ENCODE measurements at regions not wholly inside any gene's neighbourhood (a gene's known extent, or its start where the extent isn't known, plus 50 kb on each side); places are given as distances from the start of the nearest gene placed in this dataset.

- Histone ChIP-seq H3K4ac (ENCODE audit: low read depth, low read length) (no peak overlapping the region), H4K5ac (ENCODE audit: insufficient read length, low read depth, low read length) (no peak overlapping the region), H2AFZ (ENCODE audit: low read length) (no peak overlapping the region), H2BK12ac (ENCODE audit: insufficient read length, low read depth, low read length) (no peak overlapping the region), H2BK5ac (ENCODE audit: insufficient read length, low read length) (no peak overlapping the region), H3K56ac (ENCODE audit: insufficient read length, low read depth, low read length) (no peak overlapping the region), H3K27me3 (ENCODE audit: insufficient read depth, low read length) (no peaks in the 10 kb centered on the region), H3K27ac (ENCODE audit: insufficient read length, low read depth, low read length) (no peak overlapping the region), H3K23me2 (ENCODE audit: insufficient read length, low read depth, low read length, poor library complexity, severe bottlenecking) (no peaks in the 10 kb centered on the region), H2BK120ac (ENCODE audit: low read depth, low read length, poor library complexity, severe bottlenecking) (no peak overlapping the region), H4K8ac (replicated peaks; ENCODE audit: insufficient read length, low read depth, low read length) (no peak overlapping the region), H3K79me2 (ENCODE audit: insufficient read depth, low read length) (no peaks in the 10 kb centered on the region), H2BK20ac (ENCODE audit: low read depth, low read length, poor library complexity, severe bottlenecking) (no peak overlapping the region), H4K91ac (ENCODE audit: insufficient read length, low read depth, low read length) (no peak overlapping the region), H2BK15ac (ENCODE audit: low read depth, low read length) (no peak overlapping the region), H3K4me1 (ENCODE audit: insufficient read depth, low read length) (no peaks in the 10 kb centered on the region), H3K23ac (ENCODE audit: insufficient read length, low read depth, low read length) (no peak overlapping the region), H3K9ac (ENCODE audit: extremely low read depth, insufficient read length, low read length) (no peak overlapping the region), H2AK5ac (ENCODE audit: insufficient read length, low read length) (no peak overlapping the region), H3K79me1 (ENCODE audit: insufficient read depth, low read depth, low read length, poor library complexity, severe bottlenecking) (no peaks in the 10 kb centered on the region), H3T11ph (ENCODE audit: low read length) (no peak overlapping the region), H3K14ac (ENCODE audit: insufficient read depth, low read length) (no peak overlapping the region), H3K4me2 (ENCODE audit: insufficient read depth, insufficient read length, low read length) (no peak overlapping the region), H3K18ac (ENCODE audit: insufficient read length, low read depth, low read length) (no peak overlapping the region), H4K20me1 (ENCODE audit: control insufficient read depth, insufficient read depth, insufficient read length) (no peaks in the 10 kb centered on the region), H3K9me3 (ENCODE audit: control insufficient read depth, low read depth, low read length) (peaks cover 8% of the 10 kb centered on the region)
- Mint-ChIP-seq H3K4me3 (no peak overlapping the region), H3K27ac (no peak overlapping the region), H3K36me3 (ENCODE audit: insufficient read depth in 1 of 3, low read depth in 3 of 3) (peaks cover 0 to 10% (median 0%) of the 10 kb centered on the region in 3 experiments; a peak in 3 of 7 replicates), H3K9me3 (peaks cover 8 to 11% of the 10 kb centered on the region in 2 experiments), H3K27me3 (ENCODE audit: low read depth) (no peaks in the 10 kb centered on the region), H3K4me1 (no peaks in the 10 kb centered on the region)
- TF ChIP-seq CTCF (conservative IDR thresholded peaks at IDR 0.05): no peak
- no peak for DNase-seq
- WGBS (ENCODE audit: extremely low coverage, insufficient read length, low lambda C conversion rate): no CpG with 5 or more reads among the region's 1 CpG
Observed at GRCh38 chr21:15373941-15374340, 309.1 kb upstream of the NRIP1 start.
